Ishikawa (cell line): ENCODE measurements at regions not wholly inside any gene's neighbourhood (a gene's known extent, or its start where the extent isn't known, plus 50 kb on each side); places are given as distances from the start of the nearest gene placed in this dataset.

Source experiments
- CEBPB ChIP-seq: IDR thresholded peaks from 2 replicates; pipeline ENCODE4 v1.6.1; 2012
- CREB1 ChIP-seq: IDR thresholded peaks from 2 replicates; pipeline ENCODE4 v1.6.1; 2012; ENCODE audit warnings: low read depth
- EGR1 ChIP-seq: IDR thresholded peaks from 2 replicates; pipeline ENCODE4 v1.6.1; 2012
- EP300 ChIP-seq: IDR thresholded peaks from 2 replicates; pipeline ENCODE4 v1.6.1; 2012; ENCODE audit warnings: borderline replicate concordance
- FOXM1 ChIP-seq: IDR thresholded peaks from 2 replicates; pipeline ENCODE4 v1.6.1; 2012; ENCODE audit warnings: low read depth, borderline replicate concordance
- MAX ChIP-seq: IDR thresholded peaks from 2 replicates; pipeline ENCODE4 v1.6.1; 2012
- NFIC ChIP-seq: IDR thresholded peaks from 2 replicates; pipeline ENCODE4 v1.6.1; 2012
- RAD21 ChIP-seq: IDR thresholded peaks from 2 replicates; pipeline ENCODE4 v1.6.1; 2012; ENCODE audit warnings: low read depth
- REST ChIP-seq: IDR thresholded peaks from 2 replicates; pipeline ENCODE4 v1.6.1; 2012; ENCODE audit warnings: low read depth, mild to moderate bottlenecking
- TAF1 ChIP-seq: IDR thresholded peaks from 2 replicates; pipeline ENCODE4 v1.6.1; 2012; ENCODE audit warnings: low read depth, mild to moderate bottlenecking
- TCF12 ChIP-seq: IDR thresholded peaks from 2 replicates; pipeline ENCODE4 v1.6.1; 2012; ENCODE audit warnings: low read depth
- TEAD4 ChIP-seq: IDR thresholded peaks from 2 replicates; pipeline ENCODE4 v1.6.1; 2012
- USF1 ChIP-seq: IDR thresholded peaks from 2 replicates; pipeline ENCODE4 v1.6.1; 2012
- YY1 ChIP-seq: IDR thresholded peaks from 2 replicates; pipeline ENCODE4 v1.6.1; 2012; ENCODE audit warnings: low read depth
- ZBTB7A ChIP-seq: IDR thresholded peaks from 2 replicates; pipeline ENCODE4 v1.6.1; 2012; ENCODE audit warnings: low read depth

- TF ChIP-seq TAF1 = no peak
- no peak for TF ChIP-seq REST
- TF ChIP-seq CREB1 = no peak
- TF ChIP-seq USF1 = no peak
- no peak for TF ChIP-seq EGR1
- no peak for TF ChIP-seq TCF12
- TF ChIP-seq NFIC = no peak
- TF ChIP-seq EP300 = no peak
- no peak for TF ChIP-seq TEAD4
Observed at GRCh38 chr7:25478925-25479324, 250.6 kb upstream of the NPVF start.

GRCh38 chr7:25481891-25482290 is 253.6 kb upstream of the NPVF start:
- no peak for TF ChIP-seq MAX
- TF ChIP-seq EP300 = no peak
- TF ChIP-seq TAF1 = no peak

- TF ChIP-seq TAF1 (no peak), TEAD4 (no peak), REST (no peak), MAX (no peak), YY1 (no peak), CEBPB (no peak), CREB1 (no peak), TCF12 (no peak), EP300 (no peak), FOXM1 (no peak), NFIC (no peak), ZBTB7A (no peak), EGR1 (no peak), USF1 (no peak), RAD21 (no peak)
Observed at GRCh38 chr7:25482631-25483030, 254.3 kb upstream of the NPVF start.

- TF ChIP-seq FOXM1 (no peak), TCF12 (no peak), USF1 (no peak), RAD21 (no peak), MAX (no peak), NFIC (no peak), REST (no peak)
Observed at GRCh38 chr7:25485026-25485425, 256.7 kb upstream of the NPVF start.

GRCh38 chr7:25486656-25487055 is 258.4 kb upstream of the NPVF start:
- TF ChIP-seq MAX (no peak), YY1 (no peak), RAD21 (no peak), REST (no peak), EGR1 (no peak), ZBTB7A (no peak)
